ENCODE measurements at regions not wholly inside any gene's neighbourhood (a gene's known extent, or its start where the extent isn't known, plus 50 kb on each side); places are given as distances from the start of the nearest gene placed in this dataset.

DNA sequence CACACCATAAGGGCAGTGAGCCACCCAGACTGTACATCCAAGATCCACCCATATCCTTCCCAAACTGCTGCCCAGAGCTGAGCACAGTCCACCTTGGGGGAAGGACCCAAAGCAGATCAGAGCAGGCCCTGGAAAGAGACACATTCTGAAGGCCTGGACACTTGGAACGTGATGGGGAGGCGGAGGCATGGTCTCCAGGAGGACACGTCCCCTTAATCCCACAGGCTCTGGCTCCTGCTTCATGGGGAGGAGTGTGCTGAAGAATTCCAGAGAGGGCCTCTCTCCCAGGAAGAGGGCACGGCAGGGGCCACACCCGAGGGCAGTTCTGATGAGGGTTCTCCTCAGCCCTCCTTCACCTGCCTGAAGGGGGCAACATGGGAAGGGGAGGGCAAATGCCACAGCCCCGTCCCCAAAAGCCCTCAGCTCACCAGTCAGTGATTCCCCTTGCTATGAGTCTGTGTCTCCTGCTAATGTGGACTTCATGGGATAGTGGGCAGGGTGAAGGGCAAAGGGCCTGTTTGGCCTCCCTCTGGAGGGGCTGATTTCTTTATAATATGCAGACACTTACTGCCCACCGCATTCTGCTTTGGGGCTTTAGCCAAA, 276.8 kb downstream of the ENC1 start:
- H3K4me1 Mint-ChIP-seq, result no peaks in the 10 kb centered on the region
- H3K9me3 Mint-ChIP-seq, result no peaks in the 10 kb centered on the region
- H3K4me3 Mint-ChIP-seq, result no peak overlapping the region
- no peaks in the 10 kb centered on the region for H3K36me3 Mint-ChIP-seq
- no peak overlapping the region for H3K27ac Mint-ChIP-seq
- H3K27me3 Mint-ChIP-seq, result peaks cover 1% of the 10 kb centered on the region

DNA sequence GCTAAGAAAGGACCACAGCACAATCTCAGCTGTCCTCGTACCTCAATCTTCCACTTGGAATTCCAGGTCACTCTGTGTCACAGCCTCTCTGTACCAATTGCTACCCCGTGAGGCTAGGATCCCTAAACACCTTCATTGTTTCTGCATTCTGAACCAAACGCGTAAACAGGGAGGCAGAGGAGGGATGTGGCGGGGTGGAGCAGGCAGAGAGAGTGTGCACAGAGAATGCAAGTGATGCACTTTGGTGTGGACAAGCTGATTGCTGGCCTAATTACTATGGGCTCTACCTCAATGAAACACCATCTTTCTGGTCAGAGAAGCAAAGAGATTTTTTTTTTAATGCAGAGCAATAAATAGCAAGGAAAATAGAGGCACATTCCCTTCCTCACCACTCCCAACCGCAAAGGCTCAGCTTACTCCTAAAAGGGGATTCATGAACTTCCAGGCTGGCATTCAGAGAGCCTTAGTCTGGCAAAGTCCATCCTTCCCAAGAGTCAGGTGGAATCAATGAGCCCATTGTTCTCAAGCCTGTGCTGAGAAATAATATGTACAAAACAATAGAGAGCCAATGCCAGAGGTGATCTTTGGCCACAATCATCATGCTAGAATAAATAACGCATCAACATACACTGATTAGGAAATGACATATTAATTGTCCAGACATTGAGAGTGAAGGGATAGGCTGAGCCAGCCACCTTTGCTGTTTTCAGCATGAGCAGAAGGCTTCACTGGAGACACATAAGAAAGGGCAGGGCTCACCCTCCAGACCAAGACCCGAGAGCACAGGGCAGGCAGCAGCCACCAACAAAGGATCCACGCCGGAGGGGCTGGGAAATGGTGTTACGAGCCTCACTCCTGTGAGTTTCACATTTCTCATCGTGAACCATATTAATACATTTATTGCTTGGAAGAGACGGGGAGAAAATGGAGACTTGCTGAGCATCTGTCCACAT, 278.8 kb downstream of the ENC1 start:
- H3K4me3 Mint-ChIP-seq, result no peak overlapping the region
- no peaks in the 10 kb centered on the region for H3K4me1 Mint-ChIP-seq
- H3K36me3 Mint-ChIP-seq, result no peaks in the 10 kb centered on the region
- H3K9me3 Mint-ChIP-seq, result no peaks in the 10 kb centered on the region
- no peak overlapping the region for H3K27ac Mint-ChIP-seq
- peaks cover 1% of the 10 kb centered on the region for H3K27me3 Mint-ChIP-seq

DNA sequence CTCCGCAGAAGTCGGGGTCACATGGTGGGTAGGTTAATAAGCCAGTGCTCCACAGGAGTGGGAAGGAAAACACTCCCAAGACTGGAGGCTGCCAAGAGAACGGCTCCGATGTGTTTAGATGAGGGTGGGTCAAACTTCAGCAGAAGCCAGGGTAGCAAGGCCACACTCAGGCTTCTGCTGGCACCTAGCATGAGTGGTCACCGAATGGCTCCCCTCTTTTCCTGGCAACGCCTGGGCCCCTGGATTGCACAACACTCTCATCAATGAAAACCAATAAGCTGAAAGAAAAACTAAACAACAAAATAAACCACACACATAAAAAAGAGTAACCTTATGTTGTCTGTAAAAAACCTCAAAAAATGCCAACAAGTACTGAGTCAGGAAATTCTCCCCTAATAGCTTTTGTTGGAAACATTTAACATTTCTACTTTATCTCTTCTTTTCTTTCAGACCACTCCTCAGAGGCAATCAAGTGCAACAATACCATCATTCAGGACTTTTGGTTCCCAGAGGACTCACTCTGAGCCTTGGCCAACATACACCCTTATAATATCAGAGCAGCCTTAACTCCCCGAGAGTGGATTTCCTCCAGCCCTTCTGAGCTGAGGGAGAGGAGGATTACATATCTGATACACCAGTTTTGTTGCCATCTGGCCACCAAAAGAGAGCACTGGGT, 279.9 kb downstream of the ENC1 start:
- H3K27me3 Mint-ChIP-seq, result peaks cover 1% of the 10 kb centered on the region
- no peak overlapping the region for H3K4me3 Mint-ChIP-seq
- H3K4me1 Mint-ChIP-seq, result no peaks in the 10 kb centered on the region
- H3K9me3 Mint-ChIP-seq, result no peaks in the 10 kb centered on the region
- no peaks in the 10 kb centered on the region for H3K36me3 Mint-ChIP-seq
- H3K27ac Mint-ChIP-seq, result no peak overlapping the region

DNA sequence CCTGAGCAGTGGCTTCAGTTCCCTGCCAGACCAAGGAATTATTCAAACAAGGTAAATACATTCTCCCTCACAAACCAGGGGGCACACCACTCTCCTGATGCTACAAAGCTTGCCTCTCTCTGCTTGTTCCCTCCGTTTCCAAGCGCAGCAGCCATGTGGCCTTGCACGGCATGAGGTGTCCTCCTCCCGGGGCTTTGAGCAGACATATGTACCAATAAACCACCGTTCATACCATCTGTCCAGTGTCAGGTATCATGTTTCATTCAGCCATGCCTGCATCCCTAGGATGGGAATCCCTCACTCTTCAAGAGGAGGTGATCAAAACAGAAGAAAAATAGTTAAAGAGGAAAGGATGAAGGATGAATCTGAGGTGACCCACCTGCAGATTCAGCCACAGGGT, 282.7 kb downstream of the ENC1 start:
- no peaks in the 10 kb centered on the region for H3K36me3 Mint-ChIP-seq
- no peaks in the 10 kb centered on the region for H3K27me3 Mint-ChIP-seq
- no peak overlapping the region for H3K4me3 Mint-ChIP-seq
- no peak overlapping the region for H3K27ac Mint-ChIP-seq
- no peaks in the 10 kb centered on the region for H3K9me3 Mint-ChIP-seq
- H3K4me1 Mint-ChIP-seq, result no peaks in the 10 kb centered on the region

DNA sequence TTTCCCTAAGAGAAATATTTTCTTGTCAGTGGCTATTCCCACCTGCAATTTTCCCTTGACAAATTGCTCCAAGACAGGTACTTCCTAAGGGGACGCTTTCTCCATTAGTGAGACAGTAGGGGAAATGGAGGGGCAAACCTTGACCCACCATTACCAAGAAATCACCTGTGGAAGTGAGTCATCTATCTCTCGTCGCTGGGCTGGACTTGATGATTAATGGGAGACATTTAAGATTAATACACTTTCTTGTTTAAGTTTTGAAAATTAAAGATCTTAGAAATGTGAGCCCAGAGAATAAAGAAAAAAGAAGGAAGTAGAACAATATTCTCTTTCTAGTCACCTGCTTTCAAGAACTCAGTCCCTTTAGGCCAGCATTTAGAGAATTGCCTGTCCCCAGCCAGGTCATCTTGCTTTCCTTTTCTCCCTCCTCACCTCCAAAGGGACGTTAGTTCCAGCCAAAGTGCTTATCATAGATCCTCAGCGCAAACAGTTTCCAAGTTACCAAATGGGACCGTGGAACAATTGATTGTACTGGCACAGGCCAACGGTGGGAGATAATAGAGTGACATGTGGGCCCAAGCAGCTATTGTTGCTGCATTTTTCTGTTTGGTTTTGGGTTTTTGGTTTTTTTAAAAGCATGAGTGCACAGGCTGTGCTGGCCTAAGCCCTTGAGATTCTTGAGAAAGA, 284.4 kb downstream of the ENC1 start:
- no peaks in the 10 kb centered on the region for H3K9me3 Mint-ChIP-seq
- H3K27me3 Mint-ChIP-seq, result peaks cover 1% of the 10 kb centered on the region
- H3K27ac Mint-ChIP-seq, result no peak overlapping the region
- peaks cover under 1% of the 10 kb centered on the region for H3K36me3 Mint-ChIP-seq
- H3K4me1 Mint-ChIP-seq, result no peaks in the 10 kb centered on the region
- no peak overlapping the region for H3K4me3 Mint-ChIP-seq

DNA sequence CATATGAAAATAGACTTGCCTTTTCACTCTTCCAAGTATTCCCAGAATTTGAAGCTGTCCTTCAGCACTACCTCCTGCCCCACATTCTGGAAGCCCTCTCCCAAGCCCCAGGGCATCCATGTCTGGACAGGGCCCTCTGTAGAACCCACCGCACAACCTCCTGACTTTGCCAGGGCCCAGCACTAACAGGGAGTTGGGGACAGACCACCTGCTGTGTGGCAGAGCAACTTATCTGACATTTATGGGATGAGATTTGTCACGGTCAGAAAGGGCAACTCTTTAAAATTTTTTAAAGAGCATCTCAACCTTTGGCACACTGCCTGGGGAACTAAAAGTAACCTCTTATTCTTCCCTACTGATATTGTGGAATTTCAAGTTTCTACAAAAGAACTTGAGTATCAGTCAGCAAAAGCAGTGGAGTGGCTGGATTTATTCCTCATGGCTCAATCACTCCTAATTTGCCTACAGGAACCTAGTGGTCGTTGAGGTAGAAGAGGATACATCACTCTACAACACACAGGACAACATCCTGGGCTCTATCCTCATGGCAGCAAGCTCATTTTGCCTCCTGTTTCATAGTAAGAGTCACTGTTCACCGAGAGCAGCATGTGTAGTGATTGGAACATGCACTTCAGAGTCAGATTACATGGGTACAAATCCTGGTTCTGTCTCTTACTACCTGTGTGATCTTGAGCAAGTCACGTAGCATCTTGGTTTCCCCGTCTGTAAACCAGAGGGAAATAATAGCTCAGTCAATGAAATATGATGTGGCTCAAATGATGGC, 285.3 kb downstream of the ENC1 start:
- Mint-ChIP-seq H3K36me3 (peaks cover 2% of the 10 kb centered on the region), H3K27me3 (peaks cover 1% of the 10 kb centered on the region), H3K4me1 (no peaks in the 10 kb centered on the region), H3K4me3 (no peak overlapping the region), H3K27ac (no peak overlapping the region), H3K9me3 (no peaks in the 10 kb centered on the region)

DNA sequence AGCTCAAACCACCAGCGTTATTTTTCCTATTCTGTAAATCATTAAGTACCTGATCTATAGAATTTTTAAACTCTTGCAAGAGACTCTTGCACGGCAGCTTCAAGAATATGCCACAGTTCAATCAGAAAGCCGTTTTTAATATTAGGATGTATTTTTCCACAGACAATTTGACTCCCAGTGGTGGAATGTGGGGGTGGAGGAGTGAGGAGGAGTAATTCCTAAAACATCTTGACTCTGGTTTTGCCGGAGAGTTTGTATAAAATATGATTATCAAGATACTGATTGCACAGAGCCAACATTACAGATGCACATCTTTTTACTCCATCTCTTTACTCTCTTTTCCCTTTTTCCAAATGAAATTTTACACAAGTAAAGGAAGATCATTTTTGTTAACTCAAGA, 288.3 kb downstream of the ENC1 start:
- peaks cover 1% of the 10 kb centered on the region for H3K27me3 Mint-ChIP-seq
- no peaks in the 10 kb centered on the region for H3K4me1 Mint-ChIP-seq
- H3K27ac Mint-ChIP-seq, result no peak overlapping the region
- H3K4me3 Mint-ChIP-seq, result no peak overlapping the region
- H3K9me3 Mint-ChIP-seq, result no peaks in the 10 kb centered on the region
- H3K36me3 Mint-ChIP-seq, result peaks cover 2% of the 10 kb centered on the region

DNA sequence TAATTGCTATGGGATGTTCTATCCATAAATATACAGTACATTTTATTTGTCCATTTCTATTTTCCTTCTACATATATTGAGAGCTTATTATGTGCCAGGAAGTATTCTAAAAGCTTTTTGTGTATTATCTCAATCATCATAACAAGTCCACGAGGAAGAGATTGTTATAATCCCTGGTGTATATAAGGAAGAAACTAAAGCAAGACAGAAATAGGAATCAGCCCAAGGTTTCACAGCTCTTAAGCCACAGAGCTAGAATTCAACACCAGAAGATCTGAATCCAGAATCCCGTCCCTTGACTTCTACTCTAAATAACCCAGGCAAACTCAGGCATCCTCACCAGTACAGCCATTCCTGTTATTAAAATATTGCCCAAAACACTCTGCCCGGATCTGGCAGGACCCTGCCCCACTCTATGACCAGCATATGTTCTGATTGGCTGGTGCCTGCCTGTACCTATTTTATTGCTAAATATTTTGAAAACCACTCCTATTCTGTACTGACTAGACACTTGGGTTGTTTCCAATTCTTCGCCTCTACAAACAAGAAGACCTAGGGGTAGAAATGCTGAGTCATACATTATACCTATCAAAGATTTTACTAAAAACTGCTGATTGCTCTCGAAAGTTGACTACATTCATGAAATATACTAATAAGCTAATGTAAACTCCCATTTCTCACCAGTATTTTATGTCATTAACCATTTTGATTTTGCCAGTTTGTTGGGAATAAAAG, 297.4 kb downstream of the ENC1 start:
- H3K9me3 Mint-ChIP-seq, result no peaks in the 10 kb centered on the region
- peaks cover 3% of the 10 kb centered on the region for H3K27me3 Mint-ChIP-seq
- H3K4me1 Mint-ChIP-seq, result no peaks in the 10 kb centered on the region
- no peak overlapping the region for H3K4me3 Mint-ChIP-seq
- H3K27ac Mint-ChIP-seq, result no peak overlapping the region
- H3K36me3 Mint-ChIP-seq, result no peaks in the 10 kb centered on the region

DNA sequence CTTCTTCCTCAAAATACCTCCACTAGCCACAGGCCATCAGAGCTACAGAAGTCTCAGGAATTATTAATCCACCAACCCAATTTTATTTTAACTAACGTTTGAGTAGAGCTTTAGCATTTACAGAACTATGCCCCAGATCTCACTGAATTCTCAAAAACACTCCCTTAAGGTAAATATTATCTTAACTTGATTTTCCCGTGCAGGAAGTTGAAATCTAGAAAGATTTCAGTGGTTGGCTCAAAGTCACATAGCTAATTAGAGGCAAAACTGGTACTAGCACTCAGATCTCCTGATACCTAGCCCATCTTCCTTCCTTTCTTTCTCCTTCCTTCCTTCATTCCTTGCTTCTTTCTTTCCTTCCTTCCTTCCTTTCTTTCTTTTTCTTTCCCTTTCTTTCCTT, 298.3 kb downstream of the ENC1 start:
- Mint-ChIP-seq H3K36me3 (no peaks in the 10 kb centered on the region), H3K4me1 (no peaks in the 10 kb centered on the region), H3K27ac (no peak overlapping the region), H3K4me3 (no peak overlapping the region), H3K27me3 (peaks cover 6% of the 10 kb centered on the region), H3K9me3 (no peaks in the 10 kb centered on the region)

DNA sequence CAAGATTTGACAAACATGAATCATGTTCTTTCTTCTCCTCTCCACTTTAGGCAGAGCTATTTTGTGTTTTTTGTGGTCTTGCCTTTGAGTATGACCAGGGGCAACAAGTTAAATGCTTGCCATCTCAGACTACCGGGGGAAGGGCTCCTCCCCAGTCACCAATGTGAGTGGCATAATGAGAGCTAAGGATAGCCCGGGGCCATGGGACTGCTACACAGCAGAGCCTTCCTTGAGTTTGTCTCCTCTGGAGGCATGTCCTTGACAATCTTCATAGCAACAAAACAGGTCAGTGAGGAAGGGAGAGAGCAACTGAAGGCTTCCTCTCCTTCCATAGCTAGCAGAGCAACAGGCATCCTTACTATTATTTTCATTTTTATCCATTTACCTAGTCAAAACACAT, 299.3 kb downstream of the ENC1 start:
- Mint-ChIP-seq H3K27me3 (peaks cover 6% of the 10 kb centered on the region), H3K9me3 (no peaks in the 10 kb centered on the region), H3K4me1 (no peaks in the 10 kb centered on the region), H3K36me3 (no peaks in the 10 kb centered on the region), H3K4me3 (no peak overlapping the region), H3K27ac (no peak overlapping the region)

DNA sequence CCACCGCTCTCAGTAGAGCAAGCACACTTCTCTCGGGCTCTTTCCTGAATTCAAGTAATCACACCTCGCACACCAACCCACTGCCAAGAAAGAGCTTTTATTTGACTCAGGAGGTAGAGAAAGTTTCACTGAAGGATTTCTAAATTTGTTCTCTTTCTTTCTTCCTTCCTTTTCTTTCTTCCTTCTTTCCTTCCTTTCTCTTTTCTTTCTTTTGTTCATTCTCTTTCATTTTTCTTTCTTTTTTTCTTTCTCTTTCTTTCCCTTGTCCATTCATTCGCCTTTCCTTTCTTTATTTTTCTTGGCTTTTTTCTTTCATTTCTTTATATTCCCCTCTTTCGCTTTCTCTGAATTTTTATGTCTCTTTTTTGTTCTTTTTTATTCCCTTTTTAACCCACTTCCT, 300.1 kb downstream of the ENC1 start:
- Mint-ChIP-seq H3K9me3 (no peaks in the 10 kb centered on the region), H3K36me3 (no peaks in the 10 kb centered on the region), H3K4me1 (no peaks in the 10 kb centered on the region), H3K27ac (no peak overlapping the region), H3K27me3 (peaks cover 6% of the 10 kb centered on the region), H3K4me3 (no peak overlapping the region)

DNA sequence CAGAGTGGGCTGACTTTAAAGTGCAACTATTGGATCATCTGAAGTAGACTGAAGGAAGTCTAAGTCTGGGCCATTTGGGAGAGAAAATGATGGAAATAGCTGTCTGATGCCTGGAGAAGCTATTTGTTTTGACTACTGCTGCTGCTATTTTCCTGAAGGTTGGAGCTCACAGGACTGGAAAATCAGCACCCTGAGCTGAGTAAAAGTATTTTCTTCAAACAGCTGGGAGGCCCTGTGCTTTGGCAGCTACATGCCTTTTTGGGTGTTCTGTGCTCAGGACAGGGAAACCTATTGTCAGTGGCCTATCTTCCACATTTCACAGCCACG, 302.6 kb downstream of the ENC1 start:
- no peak overlapping the region for H3K27ac Mint-ChIP-seq
- H3K4me1 Mint-ChIP-seq, result no peaks in the 10 kb centered on the region
- no peaks in the 10 kb centered on the region for H3K36me3 Mint-ChIP-seq
- H3K9me3 Mint-ChIP-seq, result no peaks in the 10 kb centered on the region
- H3K27me3 Mint-ChIP-seq, result peaks cover 6% of the 10 kb centered on the region
- H3K4me3 Mint-ChIP-seq, result no peak overlapping the region

DNA sequence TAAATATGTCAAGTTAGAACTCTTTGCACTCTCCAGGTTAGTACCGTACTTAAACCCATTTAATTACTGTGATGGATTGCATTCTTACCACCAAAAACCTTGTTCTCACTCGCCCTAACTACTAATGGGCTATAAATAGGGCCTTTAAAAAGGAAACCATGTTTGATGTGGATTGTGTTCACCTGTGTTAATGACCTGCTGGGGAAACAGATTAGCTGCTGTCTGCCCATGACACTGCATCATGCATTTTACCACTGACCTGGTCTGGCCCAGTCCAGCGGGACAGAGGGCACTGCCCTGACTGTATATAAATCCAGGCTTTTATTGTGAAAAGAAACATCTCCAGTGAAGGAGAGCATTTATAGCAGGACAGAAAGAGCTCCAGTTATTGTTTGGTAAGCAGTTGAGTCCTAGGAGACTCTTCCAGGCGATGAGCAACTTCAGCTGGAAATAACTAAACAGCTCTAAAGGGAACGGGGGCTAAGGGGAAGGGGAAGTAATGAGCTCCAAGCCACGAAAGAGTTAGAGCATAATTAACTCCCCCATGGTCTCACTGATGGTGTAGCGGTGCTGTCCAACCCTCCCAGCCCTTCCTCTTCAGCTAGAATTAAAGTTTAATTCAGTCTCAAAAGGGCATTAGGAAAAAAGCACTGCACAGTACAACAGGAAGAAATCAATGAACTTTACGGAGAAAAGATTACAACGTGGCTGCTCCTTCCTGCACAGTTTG, 303.1 kb downstream of the ENC1 start:
- Mint-ChIP-seq H3K4me1 (no peaks in the 10 kb centered on the region), H3K9me3 (no peaks in the 10 kb centered on the region), H3K36me3 (no peaks in the 10 kb centered on the region), H3K4me3 (no peak overlapping the region), H3K27me3 (peaks cover 6% of the 10 kb centered on the region), H3K27ac (no peak overlapping the region)

DNA sequence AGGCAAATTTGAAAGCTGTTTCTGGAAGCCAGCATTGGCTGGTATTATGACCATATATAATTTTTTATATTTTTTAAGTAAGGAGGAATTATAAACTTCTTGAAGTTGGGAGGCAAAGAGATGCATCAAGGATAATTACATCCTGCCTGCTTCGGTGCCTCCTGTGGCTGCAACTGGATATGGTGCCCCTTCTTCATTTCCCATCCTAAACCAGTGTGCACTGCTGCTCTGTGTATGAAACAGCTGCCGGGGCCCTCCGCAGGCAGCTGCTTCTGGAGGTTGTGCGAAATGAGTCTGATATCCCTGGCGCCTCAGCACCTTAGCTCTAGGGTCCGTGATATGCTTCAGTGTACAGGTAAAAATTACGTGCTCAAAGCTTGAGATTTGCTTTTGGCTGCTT, 304.2 kb downstream of the ENC1 start:
- Mint-ChIP-seq H3K4me1 (no peaks in the 10 kb centered on the region), H3K27ac (no peak overlapping the region), H3K4me3 (no peak overlapping the region), H3K9me3 (no peaks in the 10 kb centered on the region), H3K27me3 (peaks cover 6% of the 10 kb centered on the region), H3K36me3 (no peaks in the 10 kb centered on the region)
